Fibroblast of skin of left biceps (primary cell): ENCODE measurements at regions not wholly inside any gene's neighbourhood (a gene's known extent, or its start where the extent isn't known, plus 50 kb on each side); places are given as distances from the start of the nearest gene placed in this dataset.

ENCODE experiments used
- DNase-seq, 2 experiments: peaks; one replicate each; pipeline ENCODE4 v3.0.0-alpha.2; 2013; ENCODE audit warnings: low read depth in 2 of 2

- no peak for DNase-seq
These were observed 264.4 kb upstream of the UBE2E2 start for GRCh38 chr3:22938739-22939138.

- DNase-seq: peak in 1 of 2 experiments; percentile 10
These were observed 263.8 kb upstream of the UBE2E2 start for GRCh38 chr3:22939349-22939748.

GRCh38 chr3:22940285-22940684 is 262.8 kb upstream of the UBE2E2 start:
- no peak for DNase-seq

GRCh38 chr3:22942981-22943380 is 260.1 kb upstream of the UBE2E2 start:
- no peak for DNase-seq

- DNase-seq: no peak
These were observed 255.3 kb upstream of the UBE2E2 start for GRCh38 chr3:22947851-22948250.

- no peak for DNase-seq
These were observed 251.2 kb upstream of the UBE2E2 start for GRCh38 chr3:22951910-22952309.

- no peak for DNase-seq
These were observed 250.3 kb upstream of the UBE2E2 start for GRCh38 chr3:22952860-22953259.

- no peak for DNase-seq
These were observed 243.5 kb upstream of the UBE2E2 start for GRCh38 chr3:22959593-22959992.

GRCh38 chr3:22960105-22960984 is 242.8 kb upstream of the UBE2E2 start:
- DNase-seq: no peak

GRCh38 chr3:22962244-22962643 is 240.9 kb upstream of the UBE2E2 start:
- no peak for DNase-seq

- no peak for DNase-seq
These were observed 236.8 kb upstream of the UBE2E2 start for GRCh38 chr3:22966349-22966748.

GRCh38 chr3:22969276-22969675 is 233.9 kb upstream of the UBE2E2 start:
- no peak for DNase-seq

- no peak for DNase-seq
These were observed 231.6 kb upstream of the UBE2E2 start for GRCh38 chr3:22971497-22971896.

GRCh38 chr3:22977042-22977441 is 226.1 kb upstream of the UBE2E2 start:
- DNase-seq: no peak

- DNase-seq: no peak
These were observed 225.4 kb upstream of the UBE2E2 start for GRCh38 chr3:22977650-22978289.

- no peak for DNase-seq
These were observed 223.5 kb upstream of the UBE2E2 start for GRCh38 chr3:22979581-22979980.

- DNase-seq: no peak
These were observed 222.8 kb upstream of the UBE2E2 start for GRCh38 chr3:22980346-22980745.

- no peak for DNase-seq
These were observed 222.0 kb upstream of the UBE2E2 start for GRCh38 chr3:22981166-22981565.

- no peak for DNase-seq
These were observed 221.3 kb upstream of the UBE2E2 start for GRCh38 chr3:22981861-22982260.

- no peak for DNase-seq
These were observed 220.0 kb upstream of the UBE2E2 start for GRCh38 chr3:22982981-22983587.

- DNase-seq: no peak
These were observed 216.2 kb upstream of the UBE2E2 start for GRCh38 chr3:22986958-22987357.

- DNase-seq: no peak
These were observed 214.6 kb upstream of the UBE2E2 start for GRCh38 chr3:22988566-22988965.

GRCh38 chr3:22989716-22990115 is 213.4 kb upstream of the UBE2E2 start:
- no peak for DNase-seq
